Right atrium auricular region (tissue), 2 donors: ENCODE measurements at regions not wholly inside any gene's neighbourhood (a gene's known extent, or its start where the extent isn't known, plus 50 kb on each side); places are given as distances from the start of the nearest gene placed in this dataset.

Experiments used
- DNase-seq: peaks from one replicate; pipeline ENCODE4 v3.0.0-alpha.2; 2019; ENCODE audit warnings: low spot score
- H3K27ac ChIP-seq, 2 donors: fragments of 200-600 bp; sonication (generic); 1 replicate in 1 of 2; 2 replicates in 1 of 2; pipeline ENCODE4 v1.5.1; 2016 to 2019
- H3K27me3 ChIP-seq, 2 donors: fragments of 200-600 bp; sonication (generic); one replicate each; pipeline versions ENCODE4 v1.5.1 to v1.6.0; 2017 to 2019
- H3K36me3 ChIP-seq: fragments of 200-600 bp; sonication (generic); one replicate; pipeline ENCODE4 v1.5.1; 2016
- H3K4me1 ChIP-seq, 2 donors: fragments of 200-600 bp; sonication (generic); one replicate each; pipeline versions ENCODE4 v1.5.1 to v1.6.0; 2017 to 2019
- H3K4me3 ChIP-seq, 2 donors: fragments of 200-600 bp; sonication (generic); 1 replicate in 1 of 2; 2 replicates in 1 of 2; pipeline ENCODE4 v1.5.1; 2017 to 2019; ENCODE audit warnings: mild to moderate bottlenecking in 1 of 2, moderate library complexity in 1 of 2
- H3K9me3 ChIP-seq, 2 donors: fragments of 200-600 bp; sonication (generic); one replicate each; pipeline ENCODE4 v1.5.1; 2019
- TF ChIP-seq, protein P1 (sequence below), 2 donors: fragments of 200-600 bp; sonication (generic); IDR thresholded peaks; one replicate each; pipeline ENCODE4 v1.5.1; 2019; ENCODE audit warnings: antibody characterized with exemption in 2 of 2

DNA sequence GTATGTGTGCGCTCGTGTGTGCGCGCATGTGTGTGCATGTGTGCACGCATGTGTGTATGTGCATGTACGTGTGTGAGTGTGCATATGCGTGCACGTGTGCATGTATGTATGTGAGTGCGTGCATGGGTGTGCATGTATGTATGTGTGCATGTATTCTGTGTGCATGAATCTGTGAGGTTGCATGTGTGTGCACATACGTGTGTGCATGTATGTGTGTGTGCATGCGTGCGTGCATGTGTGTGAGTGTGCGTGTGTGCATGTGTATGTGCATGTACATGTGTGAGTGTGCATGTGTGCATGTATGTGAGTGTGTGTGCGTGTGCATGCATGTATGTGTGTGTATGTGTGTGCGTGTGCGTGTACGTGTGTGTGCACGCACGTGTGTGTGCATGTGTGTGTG is 241.5 kb downstream of the SHOX start:
- no peak for DNase-seq
- no peaks in the 10 kb centered on the region for H3K36me3 ChIP-seq
- H3K9me3 ChIP-seq: no peaks in the 10 kb centered on the region

DNA sequence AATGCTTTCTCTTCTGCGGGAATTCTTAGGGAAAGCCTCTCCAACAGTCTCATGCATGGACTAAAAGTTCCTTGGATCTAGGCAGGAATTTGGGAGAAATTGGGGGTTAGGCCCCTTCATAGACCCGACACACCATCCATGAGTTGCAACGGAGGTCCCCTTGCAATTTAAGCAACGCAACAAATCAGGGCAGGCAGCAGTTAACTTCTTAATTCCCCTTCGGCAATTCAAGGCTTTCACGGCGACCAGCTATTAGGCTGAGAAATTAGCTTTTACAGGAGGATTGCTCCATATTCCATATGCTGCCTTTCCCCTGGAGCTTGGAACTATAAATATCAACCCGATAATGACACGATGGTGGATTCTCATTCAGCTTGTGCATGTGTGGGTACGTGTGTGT is 241.0 kb downstream of the SHOX start:
- Histone ChIP-seq H3K4me1 (no peaks in the 10 kb centered on the region), H3K27me3 (no peaks in the 10 kb centered on the region), H3K4me3 (no peak overlapping the region), H3K36me3 (no peaks in the 10 kb centered on the region), H3K9me3 (no peaks in the 10 kb centered on the region), H3K27ac (no peak overlapping the region)
- TF ChIP-seq, protein P1, sequence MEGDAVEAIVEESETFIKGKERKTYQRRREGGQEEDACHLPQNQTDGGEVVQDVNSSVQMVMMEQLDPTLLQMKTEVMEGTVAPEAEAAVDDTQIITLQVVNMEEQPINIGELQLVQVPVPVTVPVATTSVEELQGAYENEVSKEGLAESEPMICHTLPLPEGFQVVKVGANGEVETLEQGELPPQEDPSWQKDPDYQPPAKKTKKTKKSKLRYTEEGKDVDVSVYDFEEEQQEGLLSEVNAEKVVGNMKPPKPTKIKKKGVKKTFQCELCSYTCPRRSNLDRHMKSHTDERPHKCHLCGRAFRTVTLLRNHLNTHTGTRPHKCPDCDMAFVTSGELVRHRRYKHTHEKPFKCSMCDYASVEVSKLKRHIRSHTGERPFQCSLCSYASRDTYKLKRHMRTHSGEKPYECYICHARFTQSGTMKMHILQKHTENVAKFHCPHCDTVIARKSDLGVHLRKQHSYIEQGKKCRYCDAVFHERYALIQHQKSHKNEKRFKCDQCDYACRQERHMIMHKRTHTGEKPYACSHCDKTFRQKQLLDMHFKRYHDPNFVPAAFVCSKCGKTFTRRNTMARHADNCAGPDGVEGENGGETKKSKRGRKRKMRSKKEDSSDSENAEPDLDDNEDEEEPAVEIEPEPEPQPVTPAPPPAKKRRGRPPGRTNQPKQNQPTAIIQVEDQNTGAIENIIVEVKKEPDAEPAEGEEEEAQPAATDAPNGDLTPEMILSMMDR (IDR thresholded peaks at IDR 0.05): no peak
- no peak for DNase-seq

More for the DNA sequence above, 241.5 kb downstream of the SHOX start:
- H3K4me1 ChIP-seq: no peaks in the 10 kb centered on the region
- no peak overlapping the region for H3K27ac ChIP-seq
- H3K4me3 ChIP-seq: no peak overlapping the region
- H3K27me3 ChIP-seq: no peaks in the 10 kb centered on the region
- TF ChIP-seq, protein P1 (IDR thresholded peaks at IDR 0.05): no peak

DNA sequence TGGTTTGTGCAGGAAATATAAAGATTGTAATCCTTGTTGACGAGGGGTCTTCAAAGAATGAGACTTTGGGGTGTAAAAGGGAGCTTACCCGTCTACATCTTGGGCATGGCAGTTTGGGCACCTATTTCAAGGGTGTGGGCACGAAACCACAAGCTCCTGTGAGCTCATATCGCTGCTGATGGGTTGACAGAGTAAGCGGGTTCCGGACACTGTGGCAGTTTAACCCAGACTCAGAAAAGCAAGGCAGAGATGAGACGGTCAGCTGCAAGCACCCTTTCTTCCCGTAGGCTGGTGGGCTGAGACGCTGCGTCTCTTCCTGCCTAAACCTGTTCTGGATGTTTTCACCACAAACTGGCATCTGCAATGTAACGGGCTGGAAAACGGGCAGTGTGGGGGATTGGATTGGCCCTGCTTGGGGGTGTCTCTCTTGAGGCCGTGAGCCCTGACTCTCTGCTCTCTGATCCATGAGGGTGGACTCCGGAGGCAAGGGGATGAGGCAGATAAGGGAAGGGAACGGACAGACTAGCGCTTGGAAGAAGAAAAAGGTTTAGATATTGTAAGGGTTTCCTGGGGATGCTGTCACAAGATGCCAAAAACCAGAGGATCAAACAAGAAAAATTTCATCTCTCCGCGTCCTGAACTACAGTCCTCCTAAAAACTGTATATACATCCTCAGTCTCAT is 237.5 kb downstream of the SHOX start:
- Histone ChIP-seq H3K4me1 (no peaks in the 10 kb centered on the region), H3K27me3 (no peaks in the 10 kb centered on the region), H3K36me3 (no peaks in the 10 kb centered on the region), H3K4me3 (no peak overlapping the region), H3K27ac (no peak overlapping the region), H3K9me3 (no peaks in the 10 kb centered on the region)
- no peak for DNase-seq
- TF ChIP-seq, protein P1 (IDR thresholded peaks at IDR 0.05): no peak

DNA sequence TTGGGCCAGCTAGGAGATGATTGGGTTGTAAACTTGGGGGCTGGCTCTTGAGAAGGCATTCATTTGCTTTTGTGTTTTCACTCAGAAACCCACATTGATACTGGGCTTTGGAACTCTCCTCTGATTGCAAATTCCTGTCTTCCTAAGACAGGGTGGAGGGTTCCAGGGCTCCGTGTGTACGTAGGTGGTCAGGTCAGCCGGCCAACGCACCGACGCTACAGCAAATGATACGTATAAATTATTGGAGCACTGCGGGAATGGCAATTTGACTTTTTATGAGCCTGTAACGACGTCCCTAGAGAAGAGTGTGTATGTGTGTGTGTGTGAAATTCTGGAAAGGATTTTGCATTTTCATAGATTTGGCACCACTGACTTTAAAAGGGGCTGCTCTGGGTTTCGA is 236.9 kb downstream of the SHOX start:
- Histone ChIP-seq H3K4me1 (no peaks in the 10 kb centered on the region), H3K36me3 (no peaks in the 10 kb centered on the region), H3K27ac (no peak overlapping the region), H3K4me3 (no peak overlapping the region), H3K9me3 (no peaks in the 10 kb centered on the region), H3K27me3 (no peaks in the 10 kb centered on the region)
- no peak for DNase-seq
- TF ChIP-seq, protein P1 (IDR thresholded peaks at IDR 0.05): no peak

DNA sequence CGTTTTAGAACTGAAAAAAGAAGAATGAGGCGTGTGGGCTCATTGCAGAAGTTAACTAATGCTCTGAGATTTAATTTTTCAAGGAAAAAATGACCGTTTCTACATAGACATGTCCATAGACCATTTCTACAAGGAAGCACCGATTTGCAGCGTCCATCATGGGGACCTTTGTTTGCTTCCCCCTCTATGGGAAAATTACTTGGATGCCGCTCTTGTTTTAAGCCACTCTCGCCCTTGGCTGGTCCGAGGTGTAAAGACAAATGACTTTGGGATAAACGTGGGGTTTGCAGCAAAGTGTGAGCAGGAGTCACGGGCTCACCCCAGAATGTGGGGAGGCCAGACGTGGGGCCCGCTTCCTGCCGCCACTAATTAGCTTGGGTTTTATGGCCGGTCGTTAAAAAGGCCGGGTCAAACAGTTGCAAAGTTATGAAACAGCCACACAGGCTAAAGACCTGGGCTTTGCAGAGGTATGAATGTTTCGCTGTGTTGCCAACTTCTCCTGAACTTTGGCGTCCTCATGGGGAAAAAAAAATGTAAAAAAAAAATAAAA is 235.9 kb downstream of the SHOX start:
- no peak overlapping the region for H3K4me3 ChIP-seq

More for the DNA sequence above, 235.9 kb downstream of the SHOX start:
- Histone ChIP-seq H3K27ac (no peak overlapping the region), H3K9me3 (no peaks in the 10 kb centered on the region), H3K36me3 (no peaks in the 10 kb centered on the region), H3K27me3 (no peaks in the 10 kb centered on the region), H3K4me1 (no peaks in the 10 kb centered on the region)
- TF ChIP-seq, protein P1 (IDR thresholded peaks at IDR 0.05): no peak
- no peak for DNase-seq
